ENCODE measurements at regions not wholly inside any gene's neighbourhood (a gene's known extent, or its start where the extent isn't known, plus 50 kb on each side); places are given as distances from the start of the nearest gene placed in this dataset.

DNA sequence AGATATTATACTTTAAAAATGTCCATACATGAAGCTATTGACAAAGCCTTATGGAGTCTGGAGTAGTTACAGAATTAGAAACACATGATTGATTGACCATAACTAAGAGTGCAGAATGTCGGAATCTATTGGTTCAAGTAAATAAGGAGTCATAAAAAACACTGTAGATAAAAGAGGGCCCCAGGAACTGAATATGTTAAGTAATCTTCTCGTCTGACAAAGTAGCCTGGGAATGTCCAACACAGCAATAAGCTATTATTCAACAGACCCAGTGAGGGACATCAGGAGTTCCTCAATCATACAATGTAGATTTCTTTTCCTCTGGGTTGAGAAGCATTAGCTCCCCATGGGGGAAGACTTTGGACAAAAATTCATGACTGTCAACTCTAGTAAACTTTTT is 782.0 kb downstream of the SUGCT start:
- TF ChIP-seq CTCF (IDR thresholded peaks at IDR 0.05; ENCODE audit: insufficient read depth, low read length): no peak
- no peak for DNase-seq (ENCODE audit: low read depth)

DNA sequence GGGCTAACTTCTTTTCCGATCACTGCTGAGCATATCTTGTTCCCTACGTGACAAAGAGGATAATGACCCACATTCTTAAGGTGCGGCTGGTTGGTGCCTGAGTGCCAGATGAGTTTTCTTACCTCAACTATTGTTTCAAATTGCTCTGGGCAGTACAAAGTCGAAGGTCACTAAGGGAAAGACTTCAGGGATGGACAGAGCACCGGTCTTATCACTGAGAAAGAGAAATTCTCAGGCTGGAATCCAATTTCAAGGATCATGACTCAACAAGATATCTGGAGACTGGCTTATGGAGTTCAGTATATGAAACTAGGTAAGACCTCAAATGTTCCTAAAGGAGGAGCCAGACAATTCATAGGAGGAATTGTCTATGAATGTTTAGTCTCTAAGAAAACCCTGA is 780.3 kb downstream of the SUGCT start:
- no peak overlapping the region for H3K4me3 ChIP-seq (ENCODE audit: low read depth, low read length)
- no peak for TF ChIP-seq CTCF (IDR thresholded peaks at IDR 0.05; ENCODE audit: insufficient read depth, low read length)
- peak; percentile 65 for DNase-seq (ENCODE audit: low read depth)

More for the DNA sequence above, 782.0 kb downstream of the SUGCT start:
- H3K4me3 ChIP-seq (ENCODE audit: low read depth, low read length): no peak overlapping the region

Data from fibroblast of the aortic adventitia (primary cell).